ENCODE measurements at regions not wholly inside any gene's neighbourhood (a gene's known extent, or its start where the extent isn't known, plus 50 kb on each side); places are given as distances from the start of the nearest gene placed in this dataset.

- DNase-seq (ENCODE audit: low read depth), result no peak
These were observed 104.3 kb upstream of the ARL4C start for GRCh38 chr2:234601213-234601612.

- DNase-seq (ENCODE audit: low read depth), result no peak
These were observed 100.6 kb upstream of the ARL4C start for GRCh38 chr2:234597576-234597861.

GRCh38 chr2:234596696-234597575, 100.1 kb upstream of the ARL4C start:
- no peak for DNase-seq (ENCODE audit: low read depth)

- peak; percentile 52 for DNase-seq (ENCODE audit: low read depth)
These were observed 98.9 kb upstream of the ARL4C start for GRCh38 chr2:234595829-234596228.

GRCh38 chr2:234594715-234595114, 97.8 kb upstream of the ARL4C start:
- DNase-seq (ENCODE audit: low read depth), result no peak

- DNase-seq (ENCODE audit: low read depth), result no peak
These were observed 96.8 kb upstream of the ARL4C start for GRCh38 chr2:234593636-234594035.

GRCh38 chr2:234592541-234592940, 95.7 kb upstream of the ARL4C start:
- DNase-seq (ENCODE audit: low read depth), result no peak

- no peak for DNase-seq (ENCODE audit: low read depth)
These were observed 93.2 kb upstream of the ARL4C start for GRCh38 chr2:234590076-234590475.

- DNase-seq (ENCODE audit: low read depth), result no peak
These were observed 91.2 kb upstream of the ARL4C start for GRCh38 chr2:234588054-234588430.

- peak; percentile 39 for DNase-seq (ENCODE audit: low read depth)
These were observed 90.6 kb upstream of the ARL4C start for GRCh38 chr2:234587341-234588053.

GRCh38 chr2:234583331-234583730, 86.5 kb upstream of the ARL4C start:
- no peak for DNase-seq (ENCODE audit: low read depth)

- no peak for DNase-seq (ENCODE audit: low read depth)
These were observed 83.8 kb upstream of the ARL4C start for GRCh38 chr2:234580686-234581085.

- no peak for DNase-seq (ENCODE audit: low read depth)
These were observed 82.5 kb upstream of the ARL4C start for GRCh38 chr2:234579231-234579962.

GRCh38 chr2:234578389-234578788, 81.5 kb upstream of the ARL4C start:
- no peak for DNase-seq (ENCODE audit: low read depth)

- DNase-seq (ENCODE audit: low read depth), result no peak
These were observed 80.3 kb upstream of the ARL4C start for GRCh38 chr2:234577191-234577590.

GRCh38 chr2:234571620-234572407, 74.9 kb upstream of the ARL4C start:
- DNase-seq (ENCODE audit: low read depth), result no peak

- DNase-seq (ENCODE audit: low read depth), result no peak
These were observed 73.6 kb upstream of the ARL4C start for GRCh38 chr2:234570476-234570875.

- no peak for DNase-seq (ENCODE audit: low read depth)
These were observed 73.0 kb upstream of the ARL4C start for GRCh38 chr2:234569776-234570430.

GRCh38 chr2:234566622-234567021, 69.7 kb upstream of the ARL4C start:
- DNase-seq (ENCODE audit: low read depth), result no peak

GRCh38 chr2:234565842-234566619, 69.2 kb upstream of the ARL4C start:
- no peak for DNase-seq (ENCODE audit: low read depth)

- DNase-seq (ENCODE audit: low read depth), result no peak
These were observed 68.3 kb upstream of the ARL4C start for GRCh38 chr2:234565201-234565600.
